HEK293 (cell line): ENCODE measurements at regions not wholly inside any gene's neighbourhood (a gene's known extent, or its start where the extent isn't known, plus 50 kb on each side); places are given as distances from the start of the nearest gene placed in this dataset.

Source experiments
- CTCF ChIA-PET: fragments of 350-600 bp; formaldehyde crosslinking; extraction: SDS; loops from one replicate; lab custom pipeline; 2021; ENCODE audit warnings: antibody characterized with exemption; lab: Yijun Ruan, JAX
- POLR2A ChIA-PET: fragments of 300-600 bp; formaldehyde crosslinking; extraction: SDS; loops from one replicate; lab custom pipeline; 2020; ENCODE audit warnings: antibody characterized with exemption, inconsistent platforms; lab: Yijun Ruan, JAX
- H3K27ac ChIP-seq: fragments of 200-500 bp; sonication (Bioruptor generic); 2 replicates; pipeline ENCODE4 v1.5.1; 2014; ENCODE audit warnings: low read depth, low read length, control low read depth, inconsistent platforms; ENCODE audit errors: extremely low read depth
- H3K36me3 ChIP-seq, 2 experiments: fragments of 200-500 bp in 1 of 2; sonication (Bioruptor generic) in 1 of 2; 1 replicate in 1 of 2; 2 replicates in 1 of 2; pipeline ENCODE4 v1.5.1; 2014 to 2017; ENCODE audit warnings: inconsistent platforms in 2 of 2, low read length in 2 of 2; ENCODE audit not compliant: control insufficient read depth in 2 of 2, insufficient read depth in 1 of 2
- H3K4me1 ChIP-seq: fragments of 200-500 bp; sonication (Bioruptor generic); 2 replicates; pipeline ENCODE4 v1.5.1; 2014; ENCODE audit warnings: mild to moderate bottlenecking, low read length, inconsistent platforms; ENCODE audit not compliant: control insufficient read depth, insufficient read depth
- H3K4me3 ChIP-seq: 2 replicates; pipeline ENCODE4 v1.5.1; 2011; ENCODE audit warnings: low read depth, mild to moderate bottlenecking, control low read depth, low read length, moderate library complexity
- H3K9me3 ChIP-seq: fragments of 200-500 bp; sonication (Bioruptor generic); 2 replicates; pipeline ENCODE4 v1.5.1; 2014; ENCODE audit warnings: low read depth, low read length, inconsistent platforms; ENCODE audit not compliant: control insufficient read depth, insufficient read depth
- ATF2 ChIP-seq: fragments of 450-650 bp; formaldehyde crosslinking; IDR thresholded peaks from 2 replicates; pipeline ENCODE4 v1.5.1; 2016; ENCODE audit warnings: missing biosample characterization, missing genetic modification characterization, low read depth
- HIC1 ChIP-seq: fragments of 450-650 bp; formaldehyde crosslinking; IDR thresholded peaks from 2 replicates; pipeline ENCODE4 v1.5.1; 2016; ENCODE audit warnings: missing biosample characterization, missing genetic modification characterization
- IKZF3 ChIP-seq: fragments of 450-650 bp; IDR thresholded peaks from 2 replicates; pipeline ENCODE4 v1.5.0; 2018; ENCODE audit warnings: missing biosample characterization, mild to moderate bottlenecking, missing genetic modification characterization, moderate library complexity
- KLF1 ChIP-seq: fragments of 450-650 bp; formaldehyde crosslinking; IDR thresholded peaks from 2 replicates; pipeline ENCODE4 v1.5.1; 2016; ENCODE audit warnings: missing biosample characterization, missing genetic modification characterization
- KLF10 ChIP-seq: fragments of 450-650 bp; IDR thresholded peaks from 2 replicates; pipeline ENCODE4 v1.5.1; 2018; ENCODE audit warnings: missing biosample characterization, mild to moderate bottlenecking, missing genetic modification characterization
- KLF16 ChIP-seq: fragments of 450-650 bp; formaldehyde crosslinking; IDR thresholded peaks from 2 replicates; pipeline ENCODE4 v1.5.1; 2017; ENCODE audit warnings: missing biosample characterization, missing genetic modification characterization
- MEIS1 ChIP-seq: sonication (generic); formaldehyde crosslinking; IDR thresholded peaks from 2 replicates; pipeline ENCODE4 v1.8.1; 2022; ENCODE audit warnings: missing genetic modification reagents, mild to moderate bottlenecking, borderline replicate concordance
- OSR2 ChIP-seq: fragments of 450-650 bp; formaldehyde crosslinking; IDR thresholded peaks from 2 replicates; pipeline ENCODE4 v1.5.1; 2016; ENCODE audit warnings: missing biosample characterization, missing genetic modification characterization
- SETDB1 ChIP-seq: IDR thresholded peaks from one replicate; pipeline ENCODE4 v1.6.1; 2017; ENCODE audit warnings: mild to moderate bottlenecking, low read length, moderate library complexity, mixed read lengths; ENCODE audit not compliant: insufficient read length
- SP3 ChIP-seq: fragments of 450-650 bp; formaldehyde crosslinking; IDR thresholded peaks from 2 replicates; pipeline ENCODE4 v1.5.1; 2016; ENCODE audit warnings: missing biosample characterization, missing genetic modification characterization
- ZBTB48 ChIP-seq: fragments of 450-650 bp; formaldehyde crosslinking; IDR thresholded peaks from 2 replicates; pipeline ENCODE4 v1.5.1; 2016; ENCODE audit warnings: missing biosample characterization, missing genetic modification characterization
- ZFP37 ChIP-seq: fragments of 450-650 bp; formaldehyde crosslinking; IDR thresholded peaks from 2 replicates; pipeline ENCODE4 v1.5.1; 2016; ENCODE audit warnings: missing biosample characterization, missing genetic modification characterization
- ZNF114 ChIP-seq: fragments of 450-650 bp; formaldehyde crosslinking; IDR thresholded peaks from 2 replicates; pipeline ENCODE4 v1.5.0; 2017; ENCODE audit warnings: missing biosample characterization, missing genetic modification characterization
- ZNF16 ChIP-seq: fragments of 450-650 bp; formaldehyde crosslinking; IDR thresholded peaks from 2 replicates; pipeline ENCODE4 v1.5.1; 2016; ENCODE audit warnings: low read depth, missing biosample characterization, missing genetic modification characterization
- ZNF18 ChIP-seq: fragments of 450-650 bp; formaldehyde crosslinking; IDR thresholded peaks from 2 replicates; pipeline ENCODE4 v1.5.1; 2016; ENCODE audit warnings: missing biosample characterization, missing genetic modification characterization
- ZNF221 ChIP-seq: fragments of 450-650 bp; formaldehyde crosslinking; IDR thresholded peaks from 2 replicates; pipeline ENCODE4 v1.5.1; 2017; ENCODE audit warnings: missing biosample characterization, missing genetic modification characterization, borderline replicate concordance
- ZNF23 ChIP-seq: fragments of 450-650 bp; formaldehyde crosslinking; IDR thresholded peaks from 2 replicates; pipeline ENCODE4 v1.5.1; 2016; ENCODE audit warnings: missing biosample characterization, missing genetic modification characterization, borderline replicate concordance
- ZNF366 ChIP-seq: fragments of 450-650 bp; formaldehyde crosslinking; conservative IDR thresholded peaks from 2 replicates; pipeline ENCODE4 v1.5.1; 2016; ENCODE audit warnings: missing biosample characterization, missing genetic modification characterization
- ZNF391 ChIP-seq: fragments of 450-650 bp; formaldehyde crosslinking; IDR thresholded peaks from 2 replicates; pipeline ENCODE4 v1.5.1; 2016; ENCODE audit warnings: low read depth, missing biosample characterization, missing genetic modification characterization, borderline replicate concordance
- ZNF473 ChIP-seq: fragments of 450-650 bp; formaldehyde crosslinking; IDR thresholded peaks from 2 replicates; pipeline ENCODE4 v1.5.1; 2017; ENCODE audit warnings: missing biosample characterization, missing genetic modification characterization
- ZNF530 ChIP-seq: fragments of 450-650 bp; formaldehyde crosslinking; IDR thresholded peaks from 2 replicates; pipeline ENCODE4 v1.5.1; 2016; ENCODE audit warnings: low read depth, missing biosample characterization, missing genetic modification characterization
- ZNF555 ChIP-seq: fragments of 450-650 bp; formaldehyde crosslinking; conservative IDR thresholded peaks from 2 replicates; pipeline ENCODE4 v1.5.1; 2017; ENCODE audit warnings: missing biosample characterization, mild to moderate bottlenecking, missing genetic modification characterization, inconsistent platforms
- ZNF585B ChIP-seq: fragments of 450-650 bp; formaldehyde crosslinking; IDR thresholded peaks from 2 replicates; pipeline ENCODE4 v1.5.1; 2016; ENCODE audit warnings: missing biosample characterization, missing genetic modification characterization
- ZNF621 ChIP-seq: fragments of 450-650 bp; formaldehyde crosslinking; IDR thresholded peaks from 2 replicates; pipeline ENCODE4 v1.5.1; 2017; ENCODE audit warnings: missing biosample characterization, missing genetic modification characterization
- ZNF623 ChIP-seq: fragments of 450-650 bp; formaldehyde crosslinking; IDR thresholded peaks from 2 replicates; pipeline ENCODE4 v1.5.1; 2016; ENCODE audit warnings: missing biosample characterization, missing genetic modification characterization
- ZNF660 ChIP-seq: fragments of 450-650 bp; IDR thresholded peaks from 2 replicates; pipeline ENCODE4 v1.5.1; 2018; ENCODE audit warnings: missing biosample characterization, mild to moderate bottlenecking, missing genetic modification characterization
- ZNF677 ChIP-seq: fragments of 450-650 bp; IDR thresholded peaks from 2 replicates; pipeline ENCODE4 v1.5.0; 2018; ENCODE audit warnings: missing biosample characterization, mild to moderate bottlenecking, missing genetic modification characterization, moderate library complexity
- ZNF692 ChIP-seq: fragments of 450-650 bp; formaldehyde crosslinking; IDR thresholded peaks from 2 replicates; pipeline ENCODE4 v1.5.1; 2016; ENCODE audit warnings: missing biosample characterization, missing genetic modification characterization
- ZNF76 ChIP-seq: fragments of 450-650 bp; formaldehyde crosslinking; IDR thresholded peaks from 2 replicates; pipeline ENCODE4; 2016; ENCODE audit warnings: low read depth, missing biosample characterization, missing genetic modification characterization, borderline replicate concordance
- ZNF830 ChIP-seq: fragments of 450-650 bp; IDR thresholded peaks from 2 replicates; pipeline ENCODE4 v1.5.0; 2018; ENCODE audit warnings: missing biosample characterization, missing genetic modification characterization, low read depth, mild to moderate bottlenecking, moderate library complexity
- ZNF843 ChIP-seq: fragments of 450-650 bp; formaldehyde crosslinking; IDR thresholded peaks from 2 replicates; pipeline ENCODE4 v1.5.1; 2016; ENCODE audit warnings: missing biosample characterization, missing genetic modification characterization

DNA sequence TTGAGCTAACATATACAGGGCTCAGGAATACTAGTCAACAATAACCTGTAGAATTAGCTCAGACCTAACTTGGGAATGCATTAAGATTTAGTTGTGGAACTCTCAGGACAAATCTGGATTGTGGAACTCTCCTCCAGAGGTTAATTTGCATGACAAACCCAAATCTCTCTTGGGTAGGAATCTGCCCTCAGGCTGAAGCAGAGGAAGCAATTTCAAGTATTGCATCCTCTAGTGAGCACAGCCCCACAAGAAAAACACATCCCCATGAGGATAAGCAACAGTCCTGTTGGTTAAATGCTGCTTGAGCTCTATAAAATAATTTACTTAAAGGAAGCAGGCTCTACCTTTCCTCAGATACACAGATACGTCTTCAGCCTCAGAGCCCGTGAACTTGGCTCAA, 170.9 kb upstream of the STXBP5 start:
- H3K27ac ChIP-seq, result no peak overlapping the region
- H3K36me3 ChIP-seq, result no peaks in the 10 kb centered on the region
- no peak overlapping the region for H3K4me3 ChIP-seq
- H3K9me3 ChIP-seq, result no peaks in the 10 kb centered on the region
- CTCF ChIA-PET, result interaction anchor here (0.7 to 0.9 kb wide), 2 partner anchors 17 to 185 kb away, joined by 3 read pairs; no protein-coding TSS in a partner anchor
- POLR2A ChIA-PET, result no interaction called here
- TF ChIP-seq ZNF677 (tag by site-specific recombination), result no peak
- TF ChIP-seq SP3 (tag by site-specific recombination), result no peak
- TF ChIP-seq ZNF692 (tag by site-specific recombination), result no peak
- no peak for TF ChIP-seq ZNF366 (tag by site-specific recombination)
- TF ChIP-seq HIC1 (tag by site-specific recombination), result no peak
- no peak for TF ChIP-seq ZNF623
- no peak for TF ChIP-seq ZNF530 (tag by site-specific recombination)
- no peak for TF ChIP-seq ZNF221
- TF ChIP-seq ZNF16 (tag by site-specific recombination), result no peak
- no peak for TF ChIP-seq ZNF660 (tag by site-specific recombination)
- TF ChIP-seq ZNF585B (tag by site-specific recombination), result no peak
- no peak for TF ChIP-seq ATF2 (tag by site-specific recombination)
- TF ChIP-seq ZNF23 (tag by site-specific recombination), result no peak
- no peak for TF ChIP-seq SETDB1
- no peak for TF ChIP-seq ZNF76 (tag by site-specific recombination)
- TF ChIP-seq ZNF843, result no peak
- no peak for TF ChIP-seq KLF16 (tag by site-specific recombination)
- no peak for TF ChIP-seq IKZF3
- TF ChIP-seq KLF10 (tag by site-specific recombination), result no peak
- TF ChIP-seq, all 188 proteins: peak for 0
- no peaks in the 10 kb centered on the region for H3K4me1 ChIP-seq

DNA sequence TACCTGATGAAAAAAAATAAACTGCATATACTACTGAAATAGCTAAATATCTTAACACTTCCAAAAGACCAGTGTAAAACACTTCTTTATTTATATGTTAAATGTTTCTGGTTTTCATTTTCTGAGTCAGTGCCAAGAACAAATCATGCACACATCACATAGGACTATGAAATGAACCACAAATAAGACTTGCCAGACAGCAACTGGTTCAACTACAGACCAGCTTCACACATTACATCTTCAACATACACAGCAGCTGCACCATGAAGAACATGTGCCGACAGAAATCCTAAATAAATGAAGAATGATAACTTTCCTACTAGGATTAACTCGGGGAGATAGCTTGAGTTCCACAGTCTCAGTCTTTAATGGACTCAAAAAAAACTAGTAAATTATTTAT, 168.3 kb upstream of the STXBP5 start:
- ChIA-PET CTCF (no interaction called here), POLR2A (no interaction called here)
- Histone ChIP-seq H3K27ac (no peak overlapping the region), H3K4me1 (no peaks in the 10 kb centered on the region), H3K9me3 (no peaks in the 10 kb centered on the region), H3K4me3 (no peak overlapping the region), H3K36me3 (no peaks in the 10 kb centered on the region)
- TF ChIP-seq ZFP37 (tag by site-specific recombination) (no peak), OSR2 (tag by site-specific recombination) (no peak), ZNF221 (no peak), ZNF830 (tag by site-specific recombination) (no peak), ZNF473 (tag by site-specific recombination) (no peak), MEIS1 (CRISPR knock-in tag) (no peak), ZNF555 (tag by site-specific recombination) (no peak), ZBTB48 (tag by site-specific recombination) (no peak), ZNF391 (tag by site-specific recombination) (no peak), ZNF621 (tag by site-specific recombination) (no peak), KLF1 (tag by site-specific recombination) (no peak), ZNF18 (tag by site-specific recombination) (no peak), ZNF114 (tag by site-specific recombination) (no peak)
